ENCODE measurements at regions not wholly inside any gene's neighbourhood (a gene's known extent, or its start where the extent isn't known, plus 50 kb on each side); places are given as distances from the start of the nearest gene placed in this dataset.

GRCh38 chr2:123086613-123087385 lies 938.3 kb upstream of the CNTNAP5 start:
- TF ChIP-seq CTCF (IDR thresholded peaks at IDR 0.05; ENCODE audit: borderline replicate concordance, extremely low read depth, insufficient read depth), result no peak
- no peak overlapping the region for H3K27ac ChIP-seq (ENCODE audit: low read depth in 2 of 2, low read length in 2 of 2)
- no peak overlapping the region for H3K9ac ChIP-seq (ENCODE audit: low read length in 3 of 3)
- FAIRE-seq (no peak), DNase-seq (peak in 3 of 5 donors; percentile 36 to 63 (median 54))
- no peaks in the 10 kb centered on the region for H3K9me3 ChIP-seq (ENCODE audit: control insufficient read depth in 2 of 3, insufficient read depth in 1 of 3, low read length in 3 of 3)
- no peak overlapping the region for H3K4me3 ChIP-seq (ENCODE audit: low read length in 3 of 3)
- H3K36me3 ChIP-seq (ENCODE audit: control insufficient read depth in 2 of 3, insufficient read depth in 3 of 3, low read length in 3 of 3), result no peaks in the 10 kb centered on the region
- H3K27me3 ChIP-seq (ENCODE audit: control insufficient read depth, insufficient read depth, low read length), result no peaks in the 10 kb centered on the region
- intact Hi-C loops (cut with DNase I), result no loop called here
- H3K4me1 ChIP-seq (ENCODE audit: control insufficient read depth in 2 of 3, insufficient read depth in 2 of 3, low read depth in 1 of 3, low read length in 3 of 3), result no peaks in the 10 kb centered on the region

- intact Hi-C loops (cut with DNase I), result no loop called here
Observed at GRCh38 chr2:123091471-123091870, 933.6 kb upstream of the CNTNAP5 start.

GRCh38 chr2:123093199-123093598 lies 931.9 kb upstream of the CNTNAP5 start:
- H3K4me3 ChIP-seq (ENCODE audit: low read length in 3 of 3), result no peak overlapping the region
- intact Hi-C loops (cut with DNase I), result no loop called here
- FAIRE-seq, result no peak

More at GRCh38 chr2:123091471-123091870, 933.6 kb upstream of the CNTNAP5 start:
- Histone ChIP-seq H3K4me3 (ENCODE audit: low read length in 3 of 3) (no peak overlapping the region), H3K27me3 (ENCODE audit: control insufficient read depth, insufficient read depth, low read length) (no peaks in the 10 kb centered on the region), H3K9ac (ENCODE audit: low read length in 3 of 3) (no peak overlapping the region), H3K9me3 (ENCODE audit: control insufficient read depth in 2 of 3, insufficient read depth in 1 of 3, low read length in 3 of 3) (peaks cover 0 to 3% (median 0%) of the 10 kb centered on the region in 3 donors), H3K4me1 (ENCODE audit: control insufficient read depth in 2 of 3, insufficient read depth in 2 of 3, low read depth in 1 of 3, low read length in 3 of 3) (no peaks in the 10 kb centered on the region), H3K36me3 (ENCODE audit: control insufficient read depth in 2 of 3, insufficient read depth in 3 of 3, low read length in 3 of 3) (no peaks in the 10 kb centered on the region), H3K27ac (ENCODE audit: low read depth in 2 of 2, low read length in 2 of 2) (no peak overlapping the region)
- no peak for TF ChIP-seq CTCF (IDR thresholded peaks at IDR 0.05; ENCODE audit: borderline replicate concordance, extremely low read depth, insufficient read depth)
- FAIRE-seq (no peak), DNase-seq (no peak)

More at GRCh38 chr2:123093199-123093598, 931.9 kb upstream of the CNTNAP5 start:
- Histone ChIP-seq H3K36me3 (ENCODE audit: control insufficient read depth in 2 of 3, insufficient read depth in 3 of 3, low read length in 3 of 3) (no peaks in the 10 kb centered on the region), H3K27ac (ENCODE audit: low read depth in 2 of 2, low read length in 2 of 2) (no peak overlapping the region), H3K27me3 (ENCODE audit: control insufficient read depth, insufficient read depth, low read length) (no peaks in the 10 kb centered on the region), H3K4me1 (ENCODE audit: control insufficient read depth in 2 of 3, insufficient read depth in 2 of 3, low read depth in 1 of 3, low read length in 3 of 3) (no peaks in the 10 kb centered on the region), H3K9ac (ENCODE audit: low read length in 3 of 3) (no peak overlapping the region), H3K9me3 (ENCODE audit: control insufficient read depth in 2 of 3, insufficient read depth in 1 of 3, low read length in 3 of 3) (peaks cover 0 to 3% (median 0%) of the 10 kb centered on the region in 3 donors)
- TF ChIP-seq CTCF (IDR thresholded peaks at IDR 0.05; ENCODE audit: borderline replicate concordance, extremely low read depth, insufficient read depth), result no peak
- DNase-seq, result no peak
